ENCODE measurements at regions not wholly inside any gene's neighbourhood (a gene's known extent, or its start where the extent isn't known, plus 50 kb on each side); places are given as distances from the start of the nearest gene placed in this dataset.

GRCh38 chr14:62629176-62629725 is 416.0 kb downstream of the KCNH5 start:
- H3K4me1 ChIP-seq (ENCODE audit: control insufficient read depth in 4 of 4, insufficient read depth in 4 of 4, low read length in 3 of 4): no peaks in the 10 kb centered on the region
- no peak overlapping the region for H3K4me3 ChIP-seq (ENCODE audit: low read depth in 1 of 3, low read length in 3 of 3)
- no peak overlapping the region for H3K9ac ChIP-seq (ENCODE audit: low read depth in 1 of 2, low read length in 2 of 2)
- TF ChIP-seq RXRA (IDR thresholded peaks at IDR 0.05) (no peak), NR2F2 (IDR thresholded peaks at IDR 0.05) (no peak), EGR1 (IDR thresholded peaks at IDR 0.05; ENCODE audit: low read depth in 2 of 2) (no peak)
- H3K9me3 ChIP-seq (ENCODE audit: control insufficient read depth in 4 of 4, low read length in 3 of 4): no peaks in the 10 kb centered on the region
- 77% methylated on average over 9 of the region's 9 CpGs for WGBS
- no peak overlapping the region for H3K27ac ChIP-seq (ENCODE audit: low read depth in 1 of 2, low read length in 2 of 2)
- no peaks in the 10 kb centered on the region for H3K36me3 ChIP-seq (ENCODE audit: control insufficient read depth in 4 of 4, insufficient read depth in 3 of 4, low read depth in 1 of 4, low read length in 3 of 4)
- no peaks in the 10 kb centered on the region for H3K27me3 ChIP-seq (ENCODE audit: control insufficient read depth in 4 of 4, insufficient read depth in 4 of 4, low read length in 3 of 4)
- no peak for DNase-seq (ENCODE audit: low spot score)

GRCh38 chr14:62631176-62631575 is 414.1 kb downstream of the KCNH5 start:
- Histone ChIP-seq H3K9ac (ENCODE audit: low read depth in 1 of 2, low read length in 2 of 2) (no peak overlapping the region), H3K36me3 (ENCODE audit: control insufficient read depth in 4 of 4, insufficient read depth in 3 of 4, low read depth in 1 of 4, low read length in 3 of 4) (no peaks in the 10 kb centered on the region), H3K4me1 (ENCODE audit: control insufficient read depth in 4 of 4, insufficient read depth in 4 of 4, low read length in 3 of 4) (no peaks in the 10 kb centered on the region), H3K9me3 (ENCODE audit: control insufficient read depth in 4 of 4, low read length in 3 of 4) (no peaks in the 10 kb centered on the region), H3K27ac (ENCODE audit: low read depth in 1 of 2, low read length in 2 of 2) (no peak overlapping the region), H3K27me3 (ENCODE audit: control insufficient read depth in 4 of 4, insufficient read depth in 4 of 4, low read length in 3 of 4) (no peaks in the 10 kb centered on the region), H3K4me3 (ENCODE audit: low read depth in 1 of 3, low read length in 3 of 3) (no peak overlapping the region)
- TF ChIP-seq FOXA2 (IDR thresholded peaks at IDR 0.05): no peak
- no peak for TF ChIP-seq GABPA (IDR thresholded peaks at IDR 0.05 in 1 of 2, conservative IDR thresholded peaks at IDR 0.05 in 1 of 2)
- no peak for TF ChIP-seq RXRA (IDR thresholded peaks at IDR 0.05)
- TF ChIP-seq TAF1 (conservative IDR thresholded peaks at IDR 0.05): no peak
- no peak for TF ChIP-seq SP1 (IDR thresholded peaks at IDR 0.05)
- TF ChIP-seq RAD21 (IDR thresholded peaks at IDR 0.05): no peak
- TF ChIP-seq YY1 (IDR thresholded peaks at IDR 0.05): no peak
- TF ChIP-seq FOXA1 (IDR thresholded peaks at IDR 0.05): no peak
- no peak for TF ChIP-seq NR2F2 (IDR thresholded peaks at IDR 0.05)
- no peak for TF ChIP-seq CTCF (IDR thresholded peaks at IDR 0.05; ENCODE audit: low read depth, low read length, missing input control)
- 86% methylated on average over 3 of the region's 3 CpGs for WGBS
- no peak for DNase-seq (ENCODE audit: low spot score)

- no peak overlapping the region for H3K27ac ChIP-seq (ENCODE audit: low read depth in 1 of 2, low read length in 2 of 2)
- H3K4me3 ChIP-seq (ENCODE audit: low read depth in 1 of 3, low read length in 3 of 3): no peak overlapping the region
- no peaks in the 10 kb centered on the region for H3K9me3 ChIP-seq (ENCODE audit: control insufficient read depth in 4 of 4, low read length in 3 of 4)
- no peak overlapping the region for H3K9ac ChIP-seq (ENCODE audit: low read depth in 1 of 2, low read length in 2 of 2)
- TF ChIP-seq FOXA1 (IDR thresholded peaks at IDR 0.05) (no peak), CTCF (IDR thresholded peaks at IDR 0.05; ENCODE audit: low read depth, low read length, missing input control) (no peak), HNF4A (conservative IDR thresholded peaks at IDR 0.05) (no peak), RAD21 (IDR thresholded peaks at IDR 0.05) (no peak), ZBTB33 (IDR thresholded peaks at IDR 0.05) (no peak), ATF3 (IDR thresholded peaks at IDR 0.05) (no peak), HNF4G (IDR thresholded peaks at IDR 0.05) (no peak), GABPA (IDR thresholded peaks at IDR 0.05 in 1 of 2, conservative IDR thresholded peaks at IDR 0.05 in 1 of 2) (no peak), FOXA2 (IDR thresholded peaks at IDR 0.05) (no peak), RXRA (IDR thresholded peaks at IDR 0.05) (no peak), MAX (IDR thresholded peaks at IDR 0.05) (no peak), TAF1 (conservative IDR thresholded peaks at IDR 0.05) (no peak), YY1 (IDR thresholded peaks at IDR 0.05) (no peak), EGR1 (IDR thresholded peaks at IDR 0.05; ENCODE audit: low read depth in 2 of 2) (no peak), NR2F2 (IDR thresholded peaks at IDR 0.05) (no peak), JUND (IDR thresholded peaks at IDR 0.05) (no peak), REST (IDR thresholded peaks at IDR 0.05) (no peak)
- no peaks in the 10 kb centered on the region for H3K4me1 ChIP-seq (ENCODE audit: control insufficient read depth in 4 of 4, insufficient read depth in 4 of 4, low read length in 3 of 4)
- no peaks in the 10 kb centered on the region for H3K27me3 ChIP-seq (ENCODE audit: control insufficient read depth in 4 of 4, insufficient read depth in 4 of 4, low read length in 3 of 4)
- 83% methylated on average over 4 of the region's 4 CpGs for WGBS
- H3K36me3 ChIP-seq (ENCODE audit: control insufficient read depth in 4 of 4, insufficient read depth in 3 of 4, low read depth in 1 of 4, low read length in 3 of 4): no peaks in the 10 kb centered on the region
- DNase-seq (ENCODE audit: low spot score): no peak
Measured at GRCh38 chr14:62632771-62633170, 412.5 kb downstream of the KCNH5 start.
